Adipocyte (in vitro differentiated cells): ENCODE measurements at regions not wholly inside any gene's neighbourhood (a gene's known extent, or its start where the extent isn't known, plus 50 kb on each side); places are given as distances from the start of the nearest gene placed in this dataset.
"Not testable (repeated sequence)": the region's sequence is repeated elsewhere in the genome, so short reads cannot be mapped to it uniquely, and the experiment has no call there.

Source experiments
- DNase-seq: peaks from one replicate; pipeline ENCODE4 v3.0.0-alpha.2; 2015; ENCODE audit warnings: low read depth
- H3K27me3 ChIP-seq: replicated peaks from 2 replicates; pipeline ENCODE4 v1.7.0; 2013; ENCODE audit warnings: mild to moderate bottlenecking, low read length, moderate library complexity; ENCODE audit not compliant: control insufficient read depth, insufficient read depth
- H3K36me3 ChIP-seq: 2 replicates; pipeline ENCODE4 v1.7.0; 2013; ENCODE audit warnings: low read length, mild to moderate bottlenecking, moderate library complexity; ENCODE audit not compliant: control insufficient read depth, insufficient read depth, severe bottlenecking
- H3K4me1 ChIP-seq: 2 replicates; pipeline ENCODE4 v1.7.0; 2013; ENCODE audit warnings: mild to moderate bottlenecking, low read length, moderate library complexity; ENCODE audit not compliant: control insufficient read depth, insufficient read depth
- H3K4me3 ChIP-seq: 2 replicates; pipeline ENCODE4 v1.7.0; 2013; ENCODE audit warnings: mild to moderate bottlenecking, low read length, moderate library complexity
- H3K9ac ChIP-seq: 2 replicates; pipeline ENCODE4 v1.7.0; 2013; ENCODE audit warnings: mild to moderate bottlenecking, low read length, moderate library complexity
- H3K9me3 ChIP-seq: 2 replicates; pipeline ENCODE4 v1.7.0; 2013; ENCODE audit warnings: mild to moderate bottlenecking, low read length, moderate library complexity; ENCODE audit not compliant: control insufficient read depth

DNA sequence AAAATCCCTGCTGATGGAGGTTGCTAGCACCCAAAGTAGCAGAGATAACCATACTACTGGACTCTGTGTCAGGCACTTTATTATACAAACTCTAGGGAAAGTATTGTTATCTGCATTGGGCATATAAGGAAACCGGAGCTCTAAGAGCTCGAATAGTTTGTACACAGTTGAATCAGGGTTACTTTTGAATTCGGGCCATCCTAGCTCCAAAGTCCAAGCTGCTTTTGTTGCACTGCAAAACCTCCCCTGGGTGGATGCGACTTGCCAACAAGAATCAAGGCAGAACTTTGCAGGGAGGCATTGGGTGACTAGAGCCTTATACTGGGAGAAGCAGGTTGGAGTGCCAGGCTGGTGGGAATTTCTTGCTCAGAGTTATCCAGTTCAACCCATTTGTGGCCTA, 435.1 kb downstream of the SPATA31D1 start:
- no peaks in the 10 kb centered on the region for H3K9me3 ChIP-seq
- DNase-seq, result no peak
- H3K36me3 ChIP-seq, result no peaks in the 10 kb centered on the region
- no peak overlapping the region for H3K9ac ChIP-seq
- H3K27me3 ChIP-seq, result no peaks in the 10 kb centered on the region
- H3K4me3 ChIP-seq, result no peak overlapping the region
- no peaks in the 10 kb centered on the region for H3K4me1 ChIP-seq

DNA sequence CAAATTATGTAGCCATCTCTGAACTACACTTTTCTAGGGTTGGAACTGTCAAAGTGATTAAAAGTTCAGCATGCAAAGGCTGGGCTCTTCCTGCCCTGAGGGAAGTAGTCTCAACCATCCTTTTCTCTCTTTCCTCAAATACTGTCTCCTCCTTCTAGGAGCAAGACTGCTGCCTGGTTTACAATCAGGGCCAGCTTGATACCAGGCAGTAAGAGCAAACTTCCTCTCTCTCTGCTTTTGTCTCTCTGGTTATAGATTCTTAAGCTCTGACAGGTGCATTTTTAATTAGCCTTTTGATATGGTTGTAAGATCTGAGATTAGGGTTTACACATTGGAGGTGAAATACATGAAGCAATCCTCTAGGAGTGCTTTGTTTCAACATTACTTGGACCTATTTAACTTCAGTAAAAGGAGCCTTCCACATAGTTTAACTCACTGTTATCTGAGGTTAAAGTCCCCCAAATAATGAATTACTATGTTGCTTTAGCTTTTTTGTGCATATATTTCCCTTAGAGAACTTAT, 436.1 kb downstream of the SPATA31D1 start:
- H3K27me3 ChIP-seq, result no peaks in the 10 kb centered on the region
- H3K9me3 ChIP-seq, result no peaks in the 10 kb centered on the region
- DNase-seq, result no peak
- no peak overlapping the region for H3K4me3 ChIP-seq
- no peaks in the 10 kb centered on the region for H3K36me3 ChIP-seq
- no peak overlapping the region for H3K9ac ChIP-seq
- no peaks in the 10 kb centered on the region for H3K4me1 ChIP-seq

DNA sequence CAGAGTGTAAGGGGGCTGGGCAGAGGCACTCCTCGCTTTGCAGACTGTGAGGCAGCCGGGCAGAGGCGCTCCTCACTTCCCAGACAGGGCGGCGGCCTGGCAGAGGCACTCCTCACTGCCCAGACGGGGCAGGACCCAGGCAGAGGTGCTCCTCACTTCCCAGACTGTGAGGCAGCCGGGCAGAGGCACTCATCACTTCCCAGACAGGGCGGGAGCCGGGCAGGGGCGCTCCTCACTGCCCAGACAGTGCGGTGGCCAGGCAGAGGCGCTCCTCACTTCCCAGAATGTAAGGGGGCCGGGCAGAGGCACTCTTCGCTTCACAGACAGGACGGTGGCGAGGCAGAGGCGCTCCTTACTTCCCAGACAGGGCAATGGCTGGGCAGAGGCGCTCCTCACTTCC, 442.5 kb downstream of the SPATA31D1 start:
- no peaks in the 10 kb centered on the region for H3K4me1 ChIP-seq
- H3K9me3 ChIP-seq, result no peaks in the 10 kb centered on the region
- no peak overlapping the region for H3K9ac ChIP-seq
- no peak for DNase-seq
- no peak overlapping the region for H3K4me3 ChIP-seq
- no peaks in the 10 kb centered on the region for H3K27me3 ChIP-seq
- H3K36me3 ChIP-seq, result no peaks in the 10 kb centered on the region

DNA sequence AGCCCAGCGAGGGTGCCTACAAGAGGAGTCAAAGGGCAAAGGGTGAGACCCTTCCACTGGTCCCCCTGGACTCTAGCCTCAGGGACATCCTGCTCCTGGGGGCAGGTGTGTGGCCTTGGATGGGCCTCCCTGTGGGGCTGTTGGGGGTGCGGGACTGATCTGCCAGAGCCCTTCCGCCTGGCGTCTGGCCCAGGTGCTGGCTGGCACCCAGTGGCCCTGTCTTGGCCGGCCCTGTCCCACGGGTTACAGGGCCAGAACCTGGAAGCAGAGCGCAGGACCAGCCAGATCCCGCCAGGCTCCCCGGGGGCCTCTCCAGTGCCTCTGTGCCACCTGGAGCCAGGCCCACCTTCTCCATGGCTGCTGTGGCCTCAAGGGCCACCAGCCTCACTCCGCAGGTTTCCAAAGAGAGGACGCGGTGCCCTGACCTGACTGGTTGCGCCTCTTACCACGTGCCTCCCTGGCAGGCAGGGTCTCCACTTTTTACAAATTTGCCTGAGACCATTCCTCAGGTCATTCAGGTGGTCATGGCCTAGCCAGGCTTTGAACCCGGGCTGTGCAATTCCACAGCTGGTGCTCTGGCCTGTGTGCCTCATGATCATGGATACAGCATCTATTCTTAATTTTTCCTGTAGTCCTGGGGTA, 444.8 kb downstream of the SPATA31D1 start:
- H3K4me1 ChIP-seq, H3K4me3 ChIP-seq, H3K36me3 ChIP-seq, DNase-seq, H3K9ac ChIP-seq, H3K9me3 ChIP-seq, H3K27me3 ChIP-seq: not testable (repeated sequence)

DNA sequence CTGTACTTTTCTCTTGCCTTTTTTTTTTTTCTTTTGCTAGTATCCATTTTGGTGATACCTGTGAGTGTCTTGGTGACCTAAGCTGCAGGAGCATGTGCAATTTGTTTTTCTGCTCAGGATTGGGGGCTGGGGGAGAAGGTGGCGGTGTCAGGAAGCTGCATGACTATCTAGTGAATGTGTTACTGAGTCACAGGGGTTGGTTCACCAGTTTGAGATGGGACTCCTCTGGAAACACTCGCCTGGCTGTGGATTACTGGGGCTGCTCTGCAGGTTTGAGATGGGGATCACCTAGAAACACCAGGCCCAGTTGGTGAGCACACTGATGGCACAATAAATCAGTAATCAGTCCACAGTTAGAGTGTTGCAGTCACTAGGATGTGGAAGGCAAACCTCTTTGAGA, 447.9 kb downstream of the SPATA31D1 start:
- no peak for DNase-seq
- H3K4me3 ChIP-seq, result no peak overlapping the region
- H3K9ac ChIP-seq, result no peak overlapping the region
- H3K27me3 ChIP-seq, result no peaks in the 10 kb centered on the region
- H3K4me1 ChIP-seq, result no peaks in the 10 kb centered on the region
- peaks cover 10% of the 10 kb centered on the region for H3K9me3 ChIP-seq
- H3K36me3 ChIP-seq, result no peaks in the 10 kb centered on the region

DNA sequence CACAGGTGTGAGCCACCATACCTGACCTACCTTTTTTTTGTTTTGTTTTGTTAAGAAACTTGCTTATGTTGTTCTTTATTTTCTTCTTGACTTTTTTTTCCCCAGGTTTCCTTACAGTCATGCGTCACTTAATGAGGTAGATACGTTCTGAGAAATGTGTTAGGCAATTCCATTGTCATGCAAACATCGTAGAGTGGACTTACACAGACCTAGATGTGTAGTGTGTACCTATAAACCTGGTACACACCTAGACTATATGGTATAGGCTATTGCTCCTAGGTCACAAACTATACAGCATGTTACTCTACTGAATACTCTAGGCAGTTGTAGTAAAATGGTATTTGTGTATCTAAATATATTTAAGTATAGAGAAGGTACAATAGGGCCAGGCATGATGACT, 448.6 kb downstream of the SPATA31D1 start:
- DNase-seq, H3K9ac ChIP-seq, H3K27me3 ChIP-seq, H3K4me3 ChIP-seq, H3K4me1 ChIP-seq, H3K36me3 ChIP-seq: not testable (repeated sequence)
- H3K9me3 ChIP-seq, result peaks cover 13% of the 10 kb centered on the region

DNA sequence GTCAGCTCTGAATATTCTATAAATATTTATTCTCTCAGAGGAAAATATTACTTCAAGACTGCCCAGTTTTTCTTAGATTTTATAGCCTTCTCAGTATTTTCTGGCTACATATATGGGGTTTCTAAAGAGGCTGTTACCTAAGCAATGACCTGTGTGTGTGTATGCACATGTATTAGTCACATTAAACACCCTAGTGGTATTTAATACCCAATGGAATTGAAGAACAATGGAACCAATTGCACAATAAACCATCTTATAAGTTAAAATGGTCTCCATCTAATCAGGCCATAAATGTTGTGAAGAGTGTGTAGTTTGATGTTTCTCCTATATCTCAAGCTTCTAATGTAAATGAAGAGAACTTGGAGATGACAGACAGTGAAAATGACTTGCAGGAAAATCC, 450.0 kb downstream of the SPATA31D1 start:
- Histone ChIP-seq H3K9ac (no peak overlapping the region), H3K9me3 (peaks cover 13% of the 10 kb centered on the region), H3K36me3 (no peaks in the 10 kb centered on the region), H3K27me3 (no peaks in the 10 kb centered on the region), H3K4me1 (no peaks in the 10 kb centered on the region), H3K4me3 (no peak overlapping the region)
- DNase-seq, result no peak

DNA sequence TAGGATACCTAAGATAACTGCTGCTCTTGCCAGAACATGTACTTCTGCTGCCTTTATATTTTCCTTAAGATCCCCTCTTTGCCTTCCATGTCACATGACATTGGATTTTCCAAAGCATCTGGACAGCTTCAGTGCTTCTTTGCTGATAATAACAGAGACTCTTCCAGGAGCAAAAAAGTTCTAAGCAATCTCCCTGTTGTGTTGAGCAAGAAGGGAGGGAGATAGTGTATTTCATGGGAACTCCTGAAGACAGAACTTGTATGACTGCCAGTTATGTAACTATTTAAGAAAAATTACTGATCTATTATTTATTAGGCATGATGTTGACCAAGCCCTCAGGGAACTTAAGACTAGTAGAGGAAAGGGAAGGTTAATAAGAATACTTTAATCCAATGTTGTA, 454.7 kb downstream of the SPATA31D1 start:
- Histone ChIP-seq H3K4me3 (no peak overlapping the region), H3K36me3 (no peaks in the 10 kb centered on the region), H3K9ac (no peak overlapping the region), H3K27me3 (no peaks in the 10 kb centered on the region), H3K9me3 (peaks cover 32% of the 10 kb centered on the region), H3K4me1 (no peaks in the 10 kb centered on the region)
- DNase-seq, result no peak

DNA sequence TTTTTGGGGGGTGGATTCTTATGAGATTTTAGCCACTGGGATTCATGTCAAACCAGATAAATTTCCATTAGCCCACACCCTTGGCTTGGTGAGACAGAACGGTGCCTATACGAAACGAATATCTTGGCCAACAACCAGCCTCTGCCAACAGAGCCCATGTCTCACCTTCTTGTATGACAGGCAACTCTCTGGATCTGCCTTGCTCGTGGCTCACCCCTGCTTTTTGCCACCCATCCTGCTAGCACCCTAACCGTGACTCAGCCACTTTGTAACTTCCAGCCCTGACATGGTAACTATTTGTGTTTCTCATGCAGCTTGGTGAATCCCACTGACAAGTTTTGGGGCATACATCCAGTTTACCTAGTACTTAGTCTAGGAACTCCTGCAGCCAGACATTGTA, 457.0 kb downstream of the SPATA31D1 start:
- no peak for DNase-seq
- no peak overlapping the region for H3K4me3 ChIP-seq
- peaks cover 31% of the 10 kb centered on the region for H3K9me3 ChIP-seq
- H3K27me3 ChIP-seq, result no peaks in the 10 kb centered on the region
- H3K36me3 ChIP-seq, result no peaks in the 10 kb centered on the region
- H3K9ac ChIP-seq, result no peak overlapping the region
- H3K4me1 ChIP-seq, result no peaks in the 10 kb centered on the region

DNA sequence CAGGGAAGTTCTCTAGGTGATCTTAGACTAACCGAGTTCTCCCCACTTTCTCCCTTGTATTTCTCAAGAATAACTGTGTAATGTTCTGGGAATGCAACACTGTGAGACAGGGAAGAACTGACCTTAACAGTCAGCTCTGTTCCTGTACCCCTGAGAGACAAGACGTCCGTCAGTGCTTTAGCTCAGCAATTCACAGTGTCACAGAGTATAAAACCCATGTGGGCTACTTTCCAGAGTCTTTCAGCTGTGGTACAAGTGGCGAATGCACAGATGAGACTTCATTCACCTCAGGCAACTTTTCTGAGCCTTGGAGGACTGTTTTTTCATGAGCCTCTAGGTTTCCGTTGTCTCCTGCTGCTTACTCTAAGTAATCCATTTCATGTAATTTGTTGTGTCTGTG, 458.8 kb downstream of the SPATA31D1 start:
- Histone ChIP-seq H3K9me3 (peaks cover 33% of the 10 kb centered on the region), H3K27me3 (no peaks in the 10 kb centered on the region)
- no peak for DNase-seq

DNA sequence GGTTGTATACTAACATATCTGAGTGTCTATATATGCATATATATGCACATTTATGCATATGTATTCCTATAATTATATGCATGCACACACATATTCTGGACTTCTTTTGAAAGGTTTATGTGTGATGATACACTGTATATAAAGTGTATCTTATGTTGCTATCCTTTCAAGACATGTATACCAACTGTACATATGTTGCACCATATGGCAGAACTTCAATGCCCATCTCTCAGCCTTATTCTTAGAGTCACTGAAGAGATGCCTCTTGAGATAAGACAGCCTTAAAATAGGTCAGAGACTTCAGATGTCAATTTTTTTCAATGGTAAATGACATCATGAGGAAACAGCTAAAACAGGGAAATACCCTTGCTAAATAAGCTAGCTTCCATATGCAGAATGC, 461.4 kb downstream of the SPATA31D1 start:
- H3K9ac ChIP-seq, result no peak overlapping the region
- H3K4me3 ChIP-seq, result no peak overlapping the region
- no peaks in the 10 kb centered on the region for H3K4me1 ChIP-seq
- H3K36me3 ChIP-seq, result no peaks in the 10 kb centered on the region
- no peaks in the 10 kb centered on the region for H3K27me3 ChIP-seq
- DNase-seq, result no peak
- peaks cover 39% of the 10 kb centered on the region for H3K9me3 ChIP-seq

More for the DNA sequence above, 458.8 kb downstream of the SPATA31D1 start:
- Histone ChIP-seq H3K9ac (no peak overlapping the region), H3K36me3 (no peaks in the 10 kb centered on the region), H3K4me3 (no peak overlapping the region), H3K4me1 (no peaks in the 10 kb centered on the region)
